GM21390 (cell line): ENCODE measurements at regions not wholly inside any gene's neighbourhood (a gene's known extent, or its start where the extent isn't known, plus 50 kb on each side); places are given as distances from the start of the nearest gene placed in this dataset.

ENCODE experiments used
- ATAC-seq: cut with Tn5 transposase; IDR thresholded peaks from one replicate; pipeline ENCODE4 v1.9.1; 2021; ENCODE audit not compliant: unreplicated experiment

DNA sequence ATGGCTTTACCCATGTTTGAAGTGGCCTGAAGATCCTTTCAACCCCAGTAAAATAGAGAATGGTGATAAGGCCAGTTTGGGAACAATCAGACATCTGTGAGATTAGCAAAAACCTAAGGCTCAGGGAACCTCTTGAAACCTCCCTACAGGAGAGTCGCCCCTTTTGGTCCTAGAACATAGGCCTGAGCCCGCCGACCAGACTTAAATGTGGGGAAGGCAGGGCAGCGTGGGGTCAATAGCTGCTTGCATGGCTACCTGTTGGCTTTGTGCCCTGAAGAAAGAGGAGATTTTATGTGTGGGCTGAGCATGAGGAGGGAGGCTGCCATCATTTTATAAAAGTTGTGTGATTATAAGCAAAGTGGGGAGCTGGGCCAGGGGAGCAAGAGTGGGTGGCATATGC, 97.6 kb upstream of the TBX20 start:
- ATAC-seq: no peak

DNA sequence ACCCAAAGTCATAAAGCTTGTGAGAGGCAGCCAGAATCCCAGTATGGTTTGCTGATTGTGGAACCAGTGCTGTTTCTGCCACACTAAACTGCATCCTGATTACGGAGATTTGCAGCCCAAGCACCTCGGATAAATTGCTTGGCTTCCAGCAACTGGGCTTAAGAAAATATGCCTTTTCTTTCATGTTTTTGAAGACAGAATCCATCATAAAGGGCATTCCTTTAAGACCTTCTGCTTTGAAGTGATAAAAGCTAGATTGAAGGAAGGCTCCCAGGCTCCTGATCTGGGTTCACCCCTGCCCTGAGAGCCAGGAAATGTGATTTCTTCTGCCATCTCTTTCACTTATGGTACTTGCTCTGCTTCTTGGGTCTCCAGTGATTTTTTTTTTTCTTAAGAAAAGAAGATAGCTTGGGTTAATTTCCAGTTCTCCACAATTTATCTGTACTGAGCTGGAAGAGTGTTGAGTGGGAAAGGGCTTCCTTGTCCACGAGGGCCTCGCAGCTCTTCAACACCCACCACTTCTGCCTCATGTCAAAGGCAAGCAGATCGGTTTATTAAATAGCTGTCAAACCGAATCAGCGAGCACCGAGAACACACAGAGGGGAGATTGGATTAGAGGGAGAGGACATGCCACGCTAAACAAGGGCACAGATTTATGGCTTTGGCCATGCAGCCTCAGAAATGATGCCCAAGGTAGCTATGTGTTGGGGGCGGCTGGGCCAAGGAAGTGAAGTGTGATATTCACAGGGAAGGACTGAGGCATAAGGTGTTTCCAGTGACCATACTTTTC, 94.9 kb upstream of the TBX20 start:
- no peak for ATAC-seq

- ATAC-seq: no peak
Measured at GRCh38 chr7:35342786-35343185, 88.9 kb upstream of the TBX20 start.

GRCh38 chr7:35339811-35340210, 85.9 kb upstream of the TBX20 start:
- ATAC-seq: no peak

DNA sequence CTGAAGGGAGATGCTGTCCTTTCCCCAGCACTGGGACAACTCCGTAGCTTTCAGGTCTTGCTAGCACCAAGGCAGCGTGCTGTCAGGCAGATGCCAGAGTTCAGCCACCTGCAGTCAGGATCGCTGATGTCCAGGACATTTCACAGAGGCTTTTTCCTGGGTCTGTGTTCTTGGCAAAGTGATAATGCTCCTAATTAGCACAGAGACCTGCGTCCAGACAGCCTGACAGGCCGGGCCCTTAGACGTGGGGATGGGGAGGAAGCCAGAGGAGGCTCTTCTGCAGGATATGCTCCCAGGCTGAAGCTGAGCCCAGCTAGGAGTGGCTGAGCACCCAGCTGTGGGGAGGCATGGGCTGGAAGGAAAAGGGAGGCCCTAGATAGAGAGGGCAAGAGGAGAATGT, 82.5 kb upstream of the TBX20 start:
- ATAC-seq: no peak

DNA sequence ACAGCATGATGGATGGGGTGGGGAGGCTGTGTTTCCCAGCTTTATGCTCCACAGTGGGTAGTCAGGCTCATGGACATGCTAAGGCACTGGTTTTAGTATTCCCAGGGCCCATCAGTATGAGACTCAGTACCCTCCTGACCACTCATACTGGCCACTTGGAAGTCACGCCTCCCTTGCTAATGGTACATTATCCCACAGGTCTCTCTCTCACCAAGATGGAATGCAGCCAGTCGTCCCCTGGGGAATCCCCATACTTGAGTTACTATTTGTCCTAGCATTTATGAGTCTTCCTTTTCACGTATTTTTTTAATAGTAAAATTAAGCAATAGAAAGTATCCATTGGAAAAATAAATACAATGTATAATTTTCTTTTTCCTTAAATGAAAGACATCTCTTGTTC, 80.6 kb upstream of the TBX20 start:
- no peak for ATAC-seq

- no peak for ATAC-seq
Measured at GRCh38 chr7:35333265-35333664, 79.4 kb upstream of the TBX20 start.

GRCh38 chr7:35331730-35332678, 78.1 kb upstream of the TBX20 start:
- ATAC-seq: no peak

DNA sequence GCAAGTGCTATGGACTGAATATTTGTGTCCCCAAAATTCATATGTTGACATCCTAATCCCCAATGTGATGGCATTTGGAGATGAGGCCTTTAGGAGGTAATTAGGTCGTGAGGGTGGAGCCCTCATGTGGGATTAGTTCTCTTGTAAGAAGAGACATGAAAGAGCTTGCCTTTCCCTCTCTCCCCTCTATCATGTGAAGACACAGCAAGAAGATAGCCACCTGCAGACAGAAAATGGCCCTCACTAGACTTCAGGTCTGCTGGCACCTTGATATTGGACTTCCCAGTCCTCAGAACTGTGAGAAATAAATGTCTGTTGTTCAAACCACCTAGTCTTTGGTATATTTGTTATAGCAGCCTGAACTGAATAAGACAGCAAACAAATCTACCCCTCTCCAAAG, 75.1 kb upstream of the TBX20 start:
- ATAC-seq: no peak

GRCh38 chr7:35319606-35320005, 65.7 kb upstream of the TBX20 start:
- ATAC-seq: no peak

- ATAC-seq: no peak
Measured at GRCh38 chr7:35316549-35316948, 62.6 kb upstream of the TBX20 start.

DNA sequence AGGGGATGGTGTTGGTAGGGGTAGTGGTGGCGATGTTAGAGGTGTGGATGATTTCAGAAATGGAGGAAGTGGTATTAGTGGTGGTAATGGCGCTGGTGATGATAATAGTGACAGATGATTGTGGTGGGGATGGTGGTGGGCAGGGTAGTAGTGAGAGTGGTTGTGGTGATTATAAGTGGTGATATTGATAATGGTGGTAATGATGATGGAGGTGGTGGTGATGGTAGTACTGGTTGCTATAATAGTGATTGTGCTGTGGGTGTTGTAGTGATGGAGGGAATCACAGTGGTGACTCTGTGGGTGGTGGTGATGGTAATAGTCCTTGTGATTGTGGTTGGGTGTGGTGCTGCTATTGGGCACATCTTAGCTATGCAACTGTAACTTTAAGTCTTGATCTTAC, 61.6 kb upstream of the TBX20 start:
- no peak for ATAC-seq

- no peak for ATAC-seq
Measured at GRCh38 chr7:35314354-35314753, 60.5 kb upstream of the TBX20 start.

DNA sequence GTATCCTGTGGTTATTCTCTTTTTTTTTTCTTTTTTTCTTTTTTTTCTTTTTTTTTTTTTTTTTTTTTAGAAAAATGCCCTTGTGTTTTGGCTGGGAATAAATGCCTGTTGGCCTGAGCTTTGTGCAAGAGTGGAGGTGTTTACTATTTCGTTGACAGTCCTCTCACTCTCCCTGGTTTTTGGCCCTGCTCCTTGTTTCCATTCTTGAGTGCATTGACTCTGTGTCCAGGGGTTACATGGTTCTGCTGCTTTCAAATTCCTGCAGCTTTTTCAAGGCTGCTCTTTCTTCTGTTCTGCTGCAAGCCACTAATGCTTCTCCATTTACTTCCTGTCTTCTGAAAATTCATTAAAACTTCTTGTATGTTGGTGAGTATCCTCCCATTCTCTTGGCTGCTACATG, 59.7 kb upstream of the TBX20 start:
- ATAC-seq: no peak
